ENCODE measurements at regions not wholly inside any gene's neighbourhood (a gene's known extent, or its start where the extent isn't known, plus 50 kb on each side); places are given as distances from the start of the nearest gene placed in this dataset.
"Not testable (repeated sequence)": the region's sequence is repeated elsewhere in the genome, so short reads cannot be mapped to it uniquely, and the experiment has no call there.

DNA sequence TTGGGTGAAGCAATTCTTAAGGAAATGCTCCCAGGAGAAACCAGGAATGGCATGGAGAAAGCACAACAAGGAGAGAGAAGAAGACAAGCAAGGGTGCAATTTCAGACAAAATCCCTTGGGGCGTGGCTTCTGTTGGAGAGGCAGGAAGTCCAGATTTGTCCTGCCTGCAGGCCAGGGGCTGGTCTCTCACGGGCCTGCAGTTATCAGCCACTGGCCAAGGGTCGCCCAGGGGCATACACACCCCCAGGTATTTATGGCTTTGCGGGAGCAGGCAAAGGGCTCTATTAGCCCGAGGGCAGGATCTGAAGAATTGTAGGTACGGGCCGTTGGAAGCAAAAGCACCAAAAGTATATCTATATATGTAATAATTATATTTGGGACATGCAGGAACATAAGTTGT lies 87.7 kb downstream of the IYD start:
- DNase-seq: no peak

DNA sequence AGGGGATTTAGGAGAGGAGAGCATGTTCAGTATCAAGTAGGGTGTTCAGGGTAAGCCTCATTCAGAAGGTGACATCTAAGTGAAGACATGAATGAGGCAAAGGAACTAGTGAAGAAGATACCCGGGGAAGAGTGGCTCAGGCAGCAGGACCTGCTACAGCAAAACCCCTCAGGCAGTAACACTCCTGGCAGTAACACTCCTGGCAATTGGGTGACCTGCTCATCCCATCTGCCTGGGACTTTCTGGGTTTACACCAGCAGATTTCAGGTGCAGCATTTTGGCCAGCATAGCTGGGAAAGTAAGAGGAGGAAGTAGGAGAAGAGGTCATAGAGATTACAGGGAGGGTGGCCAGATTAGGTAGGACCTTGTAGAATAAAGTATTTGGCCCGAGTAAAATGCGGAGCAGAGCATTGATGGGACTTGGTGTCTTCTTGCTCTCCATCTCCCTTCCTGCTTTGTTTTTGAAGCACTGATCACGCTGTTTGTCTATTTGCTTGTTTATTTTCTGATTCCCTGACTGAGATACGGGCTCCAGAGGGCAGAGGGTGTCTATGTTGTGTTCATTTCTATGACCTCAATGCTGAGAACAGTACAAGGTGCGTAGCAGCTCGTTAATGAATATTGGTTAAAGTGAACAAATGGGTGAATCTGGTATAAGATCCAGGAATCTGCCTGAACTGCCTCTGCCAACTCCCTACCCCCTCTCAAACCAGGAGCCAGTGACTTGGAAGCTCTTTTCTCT lies 88.3 kb downstream of the IYD start:
- DNase-seq: no peak

DNA sequence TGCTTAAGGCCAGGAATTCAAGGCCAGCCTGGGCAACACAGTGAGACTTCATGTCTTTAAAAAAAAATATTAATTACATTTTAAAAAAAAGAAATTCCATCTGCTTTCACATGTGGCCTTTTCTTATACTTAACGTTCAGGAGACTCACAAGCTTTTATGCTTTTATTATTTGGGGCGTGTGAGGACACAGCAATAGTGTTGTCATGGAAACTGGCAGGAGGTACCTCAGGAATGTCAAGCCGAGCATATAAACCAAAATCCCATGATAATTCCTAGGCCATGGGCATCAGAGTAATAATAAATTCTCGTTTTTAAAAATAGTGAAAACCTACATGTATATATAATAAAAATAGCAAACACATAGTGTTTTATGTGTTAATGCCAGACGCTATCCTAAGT lies 89.8 kb downstream of the IYD start:
- DNase-seq: no peak

DNA sequence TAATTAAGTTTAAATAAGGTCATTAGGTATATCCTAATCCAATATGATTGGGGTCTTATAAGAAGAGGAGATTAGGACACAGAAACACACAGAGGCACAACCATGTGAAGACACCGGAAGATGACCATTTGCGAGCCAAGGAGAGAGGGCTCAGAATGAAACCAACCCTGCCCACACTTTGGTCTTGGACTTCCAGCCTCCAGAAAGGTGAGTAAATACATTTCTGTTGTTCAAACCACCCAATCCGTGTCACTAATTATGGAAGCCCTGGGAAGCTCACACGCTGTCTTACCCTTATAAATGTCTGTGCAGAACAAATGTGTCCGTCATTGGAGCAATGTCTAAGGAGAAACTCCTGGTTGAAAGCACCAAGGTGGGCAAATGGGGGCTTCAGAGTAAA lies 95.0 kb downstream of the IYD start:
- no peak for DNase-seq

DNA sequence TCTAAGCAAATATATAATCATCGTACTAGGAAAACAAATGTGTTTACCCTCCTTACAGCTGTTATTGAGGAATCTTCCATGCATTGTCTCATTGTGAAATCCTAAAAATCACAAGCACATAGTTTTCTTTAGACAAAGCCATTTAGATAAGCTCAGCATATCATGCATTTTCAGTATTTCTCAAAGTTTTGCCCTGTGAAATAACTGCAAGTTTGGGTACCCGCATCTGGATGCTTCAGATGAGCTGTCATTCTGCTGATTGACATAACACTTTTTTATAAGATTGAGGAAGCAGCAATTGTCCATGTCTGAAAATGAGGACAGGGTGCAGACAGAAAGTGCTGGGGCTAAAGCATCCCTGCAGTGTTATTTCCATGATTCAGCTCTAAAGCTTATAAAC lies 96.2 kb downstream of the IYD start:
- no peak for DNase-seq

DNA sequence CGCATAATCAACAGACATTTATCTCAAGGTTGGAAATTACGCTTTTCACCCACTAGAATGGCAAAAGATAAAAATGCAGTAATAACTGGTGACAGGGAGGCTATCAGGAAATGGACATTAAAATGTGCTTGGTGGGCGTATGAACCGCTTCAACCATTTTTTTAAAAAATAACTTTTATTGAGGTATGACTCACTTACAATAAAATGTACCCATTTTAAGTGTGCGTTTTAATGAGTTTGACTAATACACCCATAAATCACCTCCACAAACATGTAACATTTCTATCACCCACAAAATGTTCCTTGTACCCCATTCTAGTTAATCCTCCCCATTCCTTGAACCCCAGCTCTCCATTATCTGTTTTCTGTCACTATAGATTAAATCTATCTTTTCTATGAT lies 96.8 kb downstream of the IYD start:
- DNase-seq: no peak

DNA sequence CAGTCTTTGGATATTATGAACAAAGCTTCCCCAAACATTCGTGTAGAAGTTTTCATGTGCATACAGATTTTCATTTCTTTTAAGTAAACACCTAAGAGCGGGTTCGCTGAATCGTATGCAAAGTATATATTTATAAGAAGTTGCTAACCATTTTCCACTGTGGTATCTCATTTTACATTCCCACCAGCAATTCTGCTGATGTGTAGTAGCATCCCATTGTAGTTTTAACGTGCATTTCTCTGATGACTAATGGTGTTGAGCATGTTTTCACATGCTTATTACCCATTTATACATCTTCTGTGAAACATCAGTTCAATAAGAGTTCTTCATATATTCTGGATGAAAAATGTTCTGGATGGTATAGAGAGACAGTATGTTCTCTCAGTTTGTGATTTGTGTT lies 97.4 kb downstream of the IYD start:
- no peak for DNase-seq

DNA sequence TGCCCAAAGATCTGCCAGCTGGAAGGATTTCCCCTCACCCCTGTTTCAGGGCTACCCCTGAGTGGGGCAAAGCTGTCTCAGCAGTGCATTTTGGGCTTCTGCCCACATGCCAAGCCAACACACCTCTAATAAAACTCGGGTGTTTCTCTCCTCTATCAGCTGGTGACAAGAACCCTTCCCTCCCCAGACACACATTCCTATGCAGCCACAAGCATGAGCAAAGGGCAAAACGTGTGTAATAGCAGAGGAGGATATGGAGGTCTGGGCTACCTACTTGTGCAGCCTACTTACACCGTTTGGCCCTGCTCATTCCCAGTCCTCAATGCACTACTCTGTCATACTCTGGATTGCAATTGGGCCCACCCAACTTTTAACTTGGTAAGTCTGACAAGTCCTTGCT lies 101.3 kb downstream of the IYD start:
- DNase-seq: no peak

DNA sequence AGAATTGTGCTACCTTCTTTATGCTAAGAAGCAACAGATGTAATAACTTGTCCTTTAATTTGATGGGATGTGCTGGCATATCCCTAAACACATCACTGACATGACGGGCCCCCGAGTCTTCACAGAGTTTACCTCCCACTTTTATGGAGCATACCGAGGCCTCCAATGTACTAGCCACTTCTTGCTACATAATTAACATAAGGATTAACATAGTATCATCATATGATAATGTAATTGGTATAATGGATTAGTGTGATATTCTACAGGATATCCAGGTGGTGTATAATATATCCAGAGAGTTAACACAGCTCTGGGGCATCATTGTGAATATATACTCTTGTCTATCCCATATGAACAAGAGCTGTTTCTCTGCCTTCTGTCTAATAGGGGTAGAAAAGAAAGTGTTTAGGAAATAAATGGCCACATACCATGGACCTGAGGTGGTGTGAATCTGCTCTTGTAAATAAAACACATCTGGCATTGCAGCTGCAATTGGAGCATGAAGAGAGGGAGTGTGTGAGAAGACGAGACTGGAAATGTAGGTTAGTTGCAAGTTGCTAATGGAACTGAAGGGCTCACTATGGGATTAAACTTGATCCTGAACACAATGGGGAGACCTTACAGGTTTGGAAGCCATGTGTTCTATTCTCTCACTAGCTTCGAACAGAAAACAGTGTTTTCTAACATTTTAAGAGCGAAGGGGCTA lies 102.3 kb downstream of the IYD start:
- DNase-seq: no peak

DNA sequence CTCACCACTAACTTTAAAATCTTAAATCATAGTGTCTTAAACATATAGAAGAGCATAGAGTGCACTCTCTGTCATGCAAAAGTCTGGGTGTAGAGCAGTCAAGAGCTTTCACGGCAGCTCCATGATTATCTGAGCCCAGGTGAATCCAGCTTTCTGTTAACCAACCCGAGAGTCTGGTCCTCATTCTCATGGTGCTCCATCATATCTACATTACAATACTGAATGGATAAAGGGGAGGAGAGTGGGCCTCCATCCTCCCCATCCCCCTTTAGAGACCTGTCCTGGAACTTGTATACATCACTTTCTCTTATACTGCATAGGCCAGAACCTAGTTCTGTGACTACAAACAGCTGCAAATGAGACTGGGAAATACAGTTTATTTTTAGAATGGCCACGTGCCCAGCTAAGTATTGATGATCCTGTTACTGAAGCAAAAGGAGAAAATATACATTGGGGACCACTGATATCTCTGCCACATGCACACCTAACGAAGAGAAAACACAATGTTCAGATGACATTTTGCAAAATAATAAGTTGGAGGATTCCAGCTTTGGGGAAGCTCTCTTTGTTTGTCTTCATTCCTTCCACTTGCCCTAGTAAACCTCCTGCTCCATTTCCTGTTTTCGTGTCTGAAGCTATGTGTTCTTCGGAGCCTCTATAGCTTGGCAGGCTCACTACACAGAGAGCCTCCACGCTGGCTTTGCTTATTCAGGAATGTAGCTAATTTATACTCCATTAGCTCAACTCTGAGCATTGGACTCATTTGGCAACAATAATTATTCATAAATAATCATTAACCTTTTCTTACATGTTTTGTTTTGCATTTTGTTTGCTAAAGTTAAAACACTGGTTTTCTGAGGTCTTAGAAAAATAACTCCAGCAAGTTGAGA lies 110.1 kb downstream of the IYD start:
- DNase-seq: peak; percentile 68

DNA sequence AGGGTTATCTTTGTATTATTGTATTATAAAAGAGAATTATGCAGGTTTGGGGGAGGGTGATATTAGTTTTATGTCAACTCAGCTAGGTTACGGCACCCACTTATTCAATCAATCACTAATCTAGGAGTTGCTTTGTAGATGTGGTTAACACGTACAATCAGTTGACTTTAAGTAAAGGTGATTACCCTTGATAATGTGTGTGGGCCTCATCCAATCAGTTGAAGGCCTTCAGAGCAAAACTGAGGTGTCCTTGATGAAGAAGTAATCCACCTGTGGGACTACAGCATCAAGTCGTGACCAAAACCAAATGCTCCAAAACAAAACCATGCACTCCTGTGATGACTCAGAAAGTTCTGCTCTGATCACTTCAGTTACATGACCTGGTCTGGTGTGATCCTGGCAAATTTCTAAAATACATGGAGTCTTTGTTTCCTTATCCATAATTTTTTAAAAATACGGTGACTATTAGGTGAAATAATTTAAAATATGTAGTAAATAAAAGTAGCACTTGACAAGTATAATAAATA lies 114.1 kb downstream of the IYD start:
- DNase-seq: no peak

DNA sequence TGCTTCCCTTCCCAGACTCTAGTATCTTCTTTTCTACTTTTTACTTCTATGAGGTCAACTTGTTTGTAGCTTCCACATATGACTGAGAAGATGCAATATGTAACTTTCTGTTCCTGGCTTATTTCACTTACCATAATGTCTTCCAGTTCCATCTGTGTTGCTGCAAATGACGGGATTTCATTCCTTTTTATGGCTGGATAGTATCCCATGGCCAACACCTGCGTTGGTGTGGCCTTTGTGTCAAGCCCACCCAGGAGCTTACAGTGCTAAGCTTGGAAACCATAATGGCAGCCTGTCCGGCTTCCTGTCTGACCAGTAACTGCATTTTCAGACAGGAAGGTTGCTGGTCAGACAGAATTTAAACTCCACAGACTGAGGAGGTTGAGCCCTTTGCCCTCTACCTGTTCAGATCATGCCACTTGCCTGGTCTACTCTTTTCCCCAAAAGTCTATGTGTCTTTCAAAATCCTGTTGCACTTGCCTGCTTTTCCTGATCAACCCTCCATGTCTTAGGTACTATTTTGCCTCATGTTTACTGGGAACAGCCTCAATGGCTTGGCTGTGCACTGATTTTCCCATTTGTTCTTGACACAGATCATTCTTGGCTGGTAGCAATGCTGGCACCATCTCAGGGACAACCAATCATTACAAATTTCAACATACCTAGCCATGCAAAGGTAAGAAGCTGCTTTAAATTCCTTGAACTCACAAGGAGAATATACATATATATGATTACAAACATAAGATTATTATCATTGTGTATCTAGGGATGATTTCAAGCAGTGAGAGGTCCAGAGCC lies 114.3 kb upstream of the PLEKHG1 start:
- no peak for DNase-seq

DNA sequence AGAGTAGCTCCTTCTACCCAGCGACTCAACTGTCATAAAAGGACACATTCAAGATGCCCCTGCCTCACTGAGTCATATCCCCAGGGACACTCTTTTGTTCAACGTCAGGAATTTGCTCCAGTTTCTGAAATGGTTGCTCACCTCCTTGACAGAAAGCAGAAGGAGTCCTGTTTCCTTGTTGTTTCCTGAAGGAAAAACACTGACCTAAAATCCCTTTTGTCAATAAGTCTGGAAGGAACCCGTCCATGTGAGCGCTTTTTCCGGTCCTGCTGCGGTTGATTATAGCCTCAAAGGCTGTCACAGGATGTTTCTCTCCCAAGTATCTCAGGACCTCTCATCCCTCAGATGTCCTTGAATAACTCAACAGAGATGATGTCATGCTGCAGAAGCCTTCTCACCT lies 113.6 kb upstream of the PLEKHG1 start:
- DNase-seq: peak; percentile 72

DNA sequence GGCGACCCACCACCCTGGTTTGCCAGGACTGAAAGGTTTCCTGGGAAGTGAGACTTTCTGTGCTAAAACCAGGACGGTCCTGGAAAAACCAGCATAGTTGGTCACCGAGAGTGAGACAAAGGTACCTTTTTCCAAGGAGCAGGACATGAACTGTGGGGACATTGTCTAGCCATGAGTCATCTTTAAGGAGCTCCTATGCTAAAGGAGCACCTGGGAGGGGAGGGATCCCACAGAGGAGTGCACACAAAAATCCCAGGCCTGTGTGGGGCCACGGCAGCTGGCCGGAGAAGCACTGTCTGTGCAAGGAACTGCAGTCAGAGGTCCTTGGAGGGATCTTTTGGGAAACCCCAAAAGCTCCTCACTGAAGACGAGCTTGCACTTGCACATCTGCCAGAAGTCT lies 109.1 kb upstream of the PLEKHG1 start:
- no peak for DNase-seq

DNA sequence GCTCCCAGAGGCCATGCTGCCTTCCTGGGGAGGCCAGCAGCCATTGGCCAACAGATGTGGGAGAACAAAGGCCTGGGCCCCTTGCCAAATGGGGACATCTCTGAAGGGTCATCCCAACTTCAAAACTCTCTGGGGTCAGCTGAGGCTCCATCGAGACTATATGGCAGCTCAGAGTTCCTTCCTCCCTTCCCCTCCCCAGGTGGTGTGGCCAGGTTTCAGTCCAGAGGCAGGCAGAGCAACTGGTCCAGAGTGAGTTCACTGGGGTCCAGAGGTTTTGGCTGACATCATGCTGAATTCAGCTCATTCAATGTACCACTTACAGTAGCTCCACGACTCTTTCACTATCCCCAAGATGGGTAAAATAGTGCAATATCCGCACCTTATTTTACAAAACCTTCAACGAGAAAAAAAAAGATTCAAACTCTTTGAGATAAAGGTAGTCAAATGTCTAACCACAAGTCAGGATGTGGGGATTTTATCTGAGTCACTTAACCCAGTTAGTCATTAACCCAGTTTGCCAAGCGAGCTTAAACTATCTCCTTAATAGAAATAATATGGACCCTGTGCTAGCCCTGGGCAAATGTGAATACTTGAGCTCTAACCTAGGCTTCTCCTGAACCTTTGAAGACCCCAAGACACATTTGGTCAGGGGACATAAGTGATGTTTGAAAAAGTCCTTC lies 108.4 kb upstream of the PLEKHG1 start:
- DNase-seq: peak; percentile 42

DNA sequence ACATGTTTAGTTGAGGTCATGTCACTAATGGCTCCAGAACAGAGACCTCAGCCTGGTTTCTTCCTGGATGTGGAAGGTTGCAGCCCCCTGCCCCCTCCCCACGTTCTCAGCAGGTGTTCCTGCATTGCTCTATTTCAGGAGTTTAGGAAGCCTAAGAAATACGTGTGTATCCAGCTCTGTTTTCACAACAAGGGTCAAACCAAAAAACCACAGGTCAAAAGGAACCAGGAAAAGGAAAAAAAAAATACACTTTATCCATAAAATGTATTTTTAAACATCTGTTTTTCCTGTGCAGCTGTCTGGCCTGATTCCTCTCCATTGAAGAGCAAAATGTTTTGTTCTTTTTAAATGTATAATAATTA lies 107.9 kb upstream of the PLEKHG1 start:
- DNase-seq: peak; percentile 13

DNA sequence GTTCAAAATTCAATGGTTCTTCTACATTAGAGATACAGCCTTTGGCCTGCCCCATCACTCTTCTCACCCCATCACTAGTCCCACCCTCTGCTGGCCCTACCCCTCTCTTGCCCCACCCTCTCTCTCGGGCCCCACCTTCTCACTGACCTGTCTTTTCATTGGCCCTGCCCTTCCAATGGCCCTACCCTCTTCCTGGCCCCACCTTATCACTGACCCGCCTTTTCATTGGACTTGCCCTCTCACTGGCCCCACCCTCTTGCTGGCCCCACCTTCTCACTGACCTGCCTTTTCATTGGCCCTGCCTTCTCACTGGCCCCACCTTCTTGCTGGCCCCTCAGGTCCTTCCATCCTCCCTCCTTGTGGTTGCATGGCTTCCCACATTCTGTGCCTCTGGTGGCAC lies 107.2 kb upstream of the PLEKHG1 start:
- peak; percentile 61 for DNase-seq

DNA sequence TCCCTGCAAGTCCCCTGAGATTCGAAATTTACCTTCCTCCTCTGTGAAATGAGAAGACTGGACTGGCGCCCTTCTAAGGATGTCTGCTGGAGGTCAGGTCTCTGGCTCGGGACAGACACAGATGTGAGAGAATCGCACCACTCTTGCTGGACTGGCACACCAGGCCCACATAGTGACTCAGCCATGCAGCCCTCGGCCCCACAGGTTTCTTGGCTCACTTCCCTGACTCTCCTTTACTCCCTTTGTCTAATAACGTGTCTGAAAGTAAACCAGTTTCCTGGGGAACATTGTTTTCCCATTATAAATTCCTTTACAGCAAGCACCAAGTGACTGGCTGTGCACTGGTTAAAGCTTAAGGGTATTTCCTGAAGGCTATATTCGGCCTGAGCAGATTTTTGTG lies 106.7 kb upstream of the PLEKHG1 start:
- DNase-seq: peak; percentile 95

DNA sequence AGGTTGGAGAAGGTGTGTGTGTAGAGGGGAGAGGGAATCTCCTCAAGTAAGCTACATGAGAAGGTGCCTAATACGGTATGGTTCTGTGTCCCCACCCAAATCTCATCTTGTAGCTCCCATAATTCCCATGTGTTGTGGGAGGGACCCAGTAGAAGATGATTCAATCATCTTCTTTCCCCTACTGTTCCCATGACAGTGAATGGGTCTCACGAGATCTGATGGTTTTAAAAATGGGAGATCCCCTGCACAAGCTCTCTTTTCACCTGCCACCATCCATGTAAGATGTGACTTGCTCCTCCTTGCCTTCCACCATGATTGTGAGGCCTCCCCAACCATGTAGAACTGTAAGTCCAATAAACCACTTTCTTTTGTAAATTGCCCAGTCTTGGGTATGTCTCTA lies 106.1 kb upstream of the PLEKHG1 start:
- not testable (repeated sequence) for DNase-seq

DNA sequence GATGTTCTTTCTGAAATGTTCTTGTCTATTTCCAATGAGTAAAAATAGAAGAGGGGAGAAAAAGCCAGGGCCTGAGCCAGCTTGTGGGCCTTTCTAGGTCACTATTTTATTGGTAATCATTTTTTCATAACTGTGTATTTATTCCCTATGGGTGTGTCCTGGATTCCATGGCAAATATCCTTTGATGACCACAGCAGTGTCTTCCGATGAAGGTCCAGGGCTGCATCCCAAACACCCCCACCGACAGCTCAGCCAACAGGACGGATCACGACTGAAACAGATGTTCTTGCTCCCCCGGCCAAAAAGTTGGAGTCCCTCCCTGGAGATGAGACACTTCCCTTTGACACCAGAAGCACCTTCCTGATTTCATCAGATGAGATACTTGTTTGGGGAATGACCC lies 105.4 kb upstream of the PLEKHG1 start:
- no peak for DNase-seq

DNA sequence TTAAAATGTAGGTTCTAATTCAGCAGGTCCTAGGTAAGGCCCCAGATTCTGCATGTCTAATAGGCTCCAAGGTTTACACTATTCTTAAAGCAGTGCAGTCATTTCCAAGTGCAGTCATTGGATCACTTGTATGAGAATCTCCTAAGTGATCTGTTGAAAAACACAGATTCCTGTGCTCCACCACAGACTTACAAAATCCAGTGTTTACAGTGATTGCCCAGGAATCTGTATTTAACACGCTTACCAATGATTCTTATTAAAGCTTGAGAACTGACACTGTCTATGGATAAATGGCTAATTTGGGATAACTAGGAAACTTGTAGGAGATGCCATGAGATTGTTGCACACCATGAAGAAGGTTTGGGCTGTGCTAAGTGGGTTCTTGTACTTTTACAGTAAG lies 104.6 kb upstream of the PLEKHG1 start:
- no peak for DNase-seq

DNA sequence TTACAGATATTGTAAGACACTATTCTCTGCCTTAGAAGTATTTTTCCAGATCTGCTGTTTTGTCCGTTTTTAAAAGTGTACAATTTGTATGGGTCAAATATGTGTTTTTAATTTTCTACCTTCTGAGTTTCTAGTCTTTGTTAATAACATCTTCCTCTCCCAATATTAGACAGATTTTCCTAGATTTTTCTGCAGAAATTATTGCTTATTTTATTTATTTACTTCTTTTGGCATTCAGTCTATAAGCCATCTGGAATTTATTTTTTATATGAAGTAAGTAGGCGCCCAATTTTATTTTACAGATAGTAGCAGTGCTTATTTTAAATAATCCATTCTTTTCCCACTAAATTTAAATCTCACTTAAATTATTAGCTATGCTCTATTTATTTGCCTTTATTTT lies 103.1 kb upstream of the PLEKHG1 start:
- no peak for DNase-seq

All from dermis blood vessel endothelial cell (primary cell).